Esophagus muscularis mucosa (tissue), 4 donors: ENCODE measurements at regions not wholly inside any gene's neighbourhood (a gene's known extent, or its start where the extent isn't known, plus 50 kb on each side); places are given as distances from the start of the nearest gene placed in this dataset.

Experiments used
- DNase-seq: peaks from one replicate; pipeline ENCODE4 v3.0.0-alpha.2; 2017; ENCODE audit errors: extremely low spot score
- H3K27ac ChIP-seq, 4 donors: fragments of 200-600 bp; sonication (generic); replicated peaks in 1 of 4; 1 replicate in 3 of 4; 2 replicates in 1 of 4; pipeline ENCODE4 v1.5.1; 2016 to 2019; ENCODE audit warnings: mild to moderate bottlenecking in 1 of 4
- H3K27me3 ChIP-seq, 4 donors: fragments of 200-600 bp; sonication (generic); one replicate each; pipeline versions ENCODE4 v1.5.1 to v1.6.0; 2016 to 2019
- H3K36me3 ChIP-seq, 4 donors: fragments of 200-600 bp; sonication (generic); one replicate each; pipeline ENCODE4 v1.5.1; 2016 to 2019
- H3K4me1 ChIP-seq, 4 donors: fragments of 200-600 bp; sonication (generic); one replicate each; pipeline ENCODE4 v1.5.1; 2016 to 2019
- H3K4me3 ChIP-seq, 4 donors: fragments of 200-600 bp; sonication (generic); 1 replicate in 2 of 4; 2 replicates in 2 of 4; pipeline ENCODE4 v1.5.1; 2016 to 2019; ENCODE audit warnings: mild to moderate bottlenecking in 4 of 4, moderate library complexity in 1 of 4
- H3K9me3 ChIP-seq, 4 donors: fragments of 200-600 bp; sonication (generic); 1 replicate in 3 of 4; 2 replicates in 1 of 4; pipeline ENCODE4 v1.5.1; 2016 to 2019
- EP300 ChIP-seq: sonication (generic); formaldehyde crosslinking; IDR thresholded peaks from one replicate; pipeline ENCODE4 v1.6.1; 2017; ENCODE audit warnings: antibody characterized with exemption
- POLR2A ChIP-seq: fragments of 450-650 bp; IDR thresholded peaks from one replicate; pipeline ENCODE4 v1.6.1; 2017; ENCODE audit warnings: antibody characterized with exemption, moderate library complexity, mild to moderate bottlenecking, low read depth
- POLR2AphosphoS5 ChIP-seq, 2 donors: sonication (generic); formaldehyde crosslinking; IDR thresholded peaks; one replicate each; pipeline ENCODE4 v1.6.1; 2017; ENCODE audit warnings: antibody characterized with exemption in 2 of 2
- WGBS: methylation state at CpG from one replicate; pipeline ENCODE4 v1.1.5; 2018; 5-methylcytosine and 5-hydroxymethylcytosine counted together
- intact Hi-C: fragments of 100-400 bp; cut with DNase I; formaldehyde crosslinking; loops from one replicate; pipeline ENCODE4 v1.15.1; 2023
- TF ChIP-seq, protein P1 (sequence below), 3 experiments: fragments of 200-600 bp in 2 of 3; fragments of 450-650 bp in 1 of 3; sonication (generic) in 2 of 3; IDR thresholded peaks; one replicate each; pipeline ENCODE4 v1.5.1; 2017 to 2019; ENCODE audit warnings: antibody characterized with exemption in 3 of 3, mild to moderate bottlenecking in 2 of 3, moderate library complexity in 1 of 3

- TF ChIP-seq EP300 (no peak), POLR2AphosphoS5 (IDR thresholded peaks at IDR 0.05) (no peak), POLR2A (no peak)
- TF ChIP-seq, protein P1, sequence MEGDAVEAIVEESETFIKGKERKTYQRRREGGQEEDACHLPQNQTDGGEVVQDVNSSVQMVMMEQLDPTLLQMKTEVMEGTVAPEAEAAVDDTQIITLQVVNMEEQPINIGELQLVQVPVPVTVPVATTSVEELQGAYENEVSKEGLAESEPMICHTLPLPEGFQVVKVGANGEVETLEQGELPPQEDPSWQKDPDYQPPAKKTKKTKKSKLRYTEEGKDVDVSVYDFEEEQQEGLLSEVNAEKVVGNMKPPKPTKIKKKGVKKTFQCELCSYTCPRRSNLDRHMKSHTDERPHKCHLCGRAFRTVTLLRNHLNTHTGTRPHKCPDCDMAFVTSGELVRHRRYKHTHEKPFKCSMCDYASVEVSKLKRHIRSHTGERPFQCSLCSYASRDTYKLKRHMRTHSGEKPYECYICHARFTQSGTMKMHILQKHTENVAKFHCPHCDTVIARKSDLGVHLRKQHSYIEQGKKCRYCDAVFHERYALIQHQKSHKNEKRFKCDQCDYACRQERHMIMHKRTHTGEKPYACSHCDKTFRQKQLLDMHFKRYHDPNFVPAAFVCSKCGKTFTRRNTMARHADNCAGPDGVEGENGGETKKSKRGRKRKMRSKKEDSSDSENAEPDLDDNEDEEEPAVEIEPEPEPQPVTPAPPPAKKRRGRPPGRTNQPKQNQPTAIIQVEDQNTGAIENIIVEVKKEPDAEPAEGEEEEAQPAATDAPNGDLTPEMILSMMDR (IDR thresholded peaks at IDR 0.05), result no peak
- Histone ChIP-seq H3K36me3 (no peaks in the 10 kb centered on the region), H3K9me3 (no peaks in the 10 kb centered on the region), H3K27me3 (no peaks in the 10 kb centered on the region), H3K27ac (no peak overlapping the region), H3K4me3 (no peak overlapping the region), H3K4me1 (no peaks in the 10 kb centered on the region)
- 66% methylated on average over 1 of the region's 1 CpG for WGBS
- intact Hi-C loops, result no loop called here
- DNase-seq, result no peak
Observed at GRCh38 chr14:27205036-27205435, 607.2 kb upstream of the NOVA1 start.

DNA sequence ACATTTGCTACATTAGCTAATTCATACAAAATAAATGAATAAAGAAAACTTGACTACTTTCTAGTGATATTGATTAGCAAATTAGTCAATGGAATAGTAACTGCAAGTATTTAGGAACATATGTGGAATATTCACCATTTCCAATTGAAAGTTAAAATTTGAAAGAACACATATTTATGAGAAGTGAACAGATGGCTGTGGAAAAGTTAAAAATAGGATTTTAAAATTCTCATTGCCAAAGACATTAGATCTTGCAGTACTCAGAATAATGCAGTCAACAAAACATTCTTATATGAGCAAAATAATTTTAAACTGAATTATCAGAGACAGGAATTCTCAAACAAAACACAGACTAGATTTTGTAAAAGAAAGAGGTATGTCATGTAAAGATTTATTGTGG, 613.9 kb upstream of the NOVA1 start:
- Histone ChIP-seq H3K27me3 (no peaks in the 10 kb centered on the region), H3K36me3 (no peaks in the 10 kb centered on the region), H3K27ac (no peak overlapping the region), H3K4me3 (no peak overlapping the region), H3K4me1 (no peaks in the 10 kb centered on the region), H3K9me3 (no peaks in the 10 kb centered on the region)
- intact Hi-C loops, result no loop called here
- no peak for DNase-seq
- TF ChIP-seq, protein P1 (IDR thresholded peaks at IDR 0.05), result no peak
- TF ChIP-seq POLR2A (no peak), POLR2AphosphoS5 (IDR thresholded peaks at IDR 0.05) (no peak), EP300 (no peak)

DNA sequence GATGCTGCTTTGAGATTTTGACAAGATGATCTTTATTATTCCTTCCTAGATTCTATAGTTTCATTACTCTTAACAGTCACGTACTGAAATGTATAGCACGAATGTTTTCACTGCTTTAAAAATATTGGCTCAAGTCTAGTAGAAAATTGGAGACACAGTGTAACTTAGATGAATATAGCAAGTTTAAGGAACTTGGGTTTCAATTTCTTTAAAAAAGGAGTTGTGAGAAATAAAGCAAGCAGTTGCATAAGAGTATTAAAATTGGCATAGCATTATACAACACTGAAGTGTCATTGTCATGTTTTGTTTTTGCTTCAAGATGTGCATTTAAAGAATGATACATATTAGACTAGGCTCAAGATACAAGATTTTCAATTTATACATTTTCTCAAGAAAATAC, 624.8 kb upstream of the NOVA1 start:
- H3K4me1 ChIP-seq, result no peaks in the 10 kb centered on the region
- TF ChIP-seq EP300 (no peak), POLR2AphosphoS5 (IDR thresholded peaks at IDR 0.05) (no peak), POLR2A (no peak)
- TF ChIP-seq, protein P1 (IDR thresholded peaks at IDR 0.05), result no peak
- peaks cover 0 to 8% (median 0%) of the 10 kb centered on the region in 4 donors for H3K9me3 ChIP-seq
- WGBS, result 78% methylated on average over 2 of the region's 2 CpGs
- H3K27me3 ChIP-seq, result no peaks in the 10 kb centered on the region
- intact Hi-C loops, result no loop called here
- DNase-seq, result no peak
- H3K36me3 ChIP-seq, result no peaks in the 10 kb centered on the region
- no peak overlapping the region for H3K4me3 ChIP-seq
- no peak overlapping the region for H3K27ac ChIP-seq

DNA sequence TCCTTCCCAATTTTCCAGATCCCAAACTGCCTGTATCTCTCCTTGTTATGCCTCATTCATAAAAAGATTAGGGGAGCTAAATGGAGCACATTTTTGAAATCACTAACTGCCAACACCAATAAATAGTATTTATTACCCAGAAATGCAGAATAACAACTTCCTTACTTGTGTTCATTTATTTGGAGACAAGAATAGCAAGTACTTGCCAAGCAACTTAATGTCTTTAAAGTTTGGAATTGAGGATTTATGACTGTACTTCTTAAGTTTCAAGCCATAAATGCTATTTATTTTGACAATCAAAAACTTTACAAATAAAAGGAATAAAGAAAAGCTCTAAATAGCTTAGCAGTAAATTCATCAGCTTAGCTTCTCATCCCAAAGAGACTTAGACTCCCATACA, 626.1 kb upstream of the NOVA1 start:
- TF ChIP-seq POLR2A, result no peak
- TF ChIP-seq, protein P1 (IDR thresholded peaks at IDR 0.05), result no peak
- no peak for TF ChIP-seq POLR2AphosphoS5 (IDR thresholded peaks at IDR 0.05)
- TF ChIP-seq EP300, result no peak
- Histone ChIP-seq H3K27ac (no peak overlapping the region), H3K27me3 (no peaks in the 10 kb centered on the region), H3K36me3 (no peaks in the 10 kb centered on the region), H3K9me3 (peaks cover 0 to 8% (median 0%) of the 10 kb centered on the region in 4 donors), H3K4me3 (no peak overlapping the region), H3K4me1 (no peaks in the 10 kb centered on the region)
- DNase-seq, result no peak
- intact Hi-C loops, result no loop called here

GRCh38 chr14:27228053-27228452, 630.2 kb upstream of the NOVA1 start:
- Histone ChIP-seq H3K36me3 (no peaks in the 10 kb centered on the region), H3K9me3 (no peaks in the 10 kb centered on the region), H3K27me3 (no peaks in the 10 kb centered on the region), H3K4me3 (no peak overlapping the region), H3K27ac (no peak overlapping the region), H3K4me1 (no peaks in the 10 kb centered on the region)
- intact Hi-C loops, result no loop called here
- TF ChIP-seq, protein P1 (IDR thresholded peaks at IDR 0.05), result no peak
- TF ChIP-seq EP300, result no peak
- TF ChIP-seq POLR2AphosphoS5 (IDR thresholded peaks at IDR 0.05), result no peak
- no peak for TF ChIP-seq POLR2A
- DNase-seq, result no peak
